GM23248 (cell line): ENCODE measurements at regions not wholly inside any gene's neighbourhood (a gene's known extent, or its start where the extent isn't known, plus 50 kb on each side); places are given as distances from the start of the nearest gene placed in this dataset.

ENCODE experiments used
- DNase-seq: peaks from one replicate; pipeline ENCODE4 v3.0.0-alpha.2; 2015
- H2AFZ ChIP-seq: fragments of 200-600 bp; sonication (generic); 2 replicates; pipeline ENCODE4 v1.6.1; 2016; ENCODE audit warnings: antibody characterized with exemption
- H3F3A ChIP-seq: fragments of 200-600 bp; sonication (generic); 2 replicates; pipeline ENCODE4 v1.6.1; 2016; ENCODE audit warnings: mild to moderate bottlenecking, antibody characterized with exemption, mixed run types; ENCODE audit not compliant: insufficient read depth
- H3K27ac ChIP-seq: fragments of 200-600 bp; sonication (generic); 2 replicates; pipeline ENCODE4 v1.5.1; 2016; ENCODE audit warnings: mild to moderate bottlenecking
- H3K27me3 ChIP-seq: fragments of 200-600 bp; sonication (generic); replicated peaks from 2 replicates; pipeline ENCODE4 v1.6.1; 2016; ENCODE audit warnings: mild to moderate bottlenecking; ENCODE audit not compliant: insufficient read depth
- H3K36me3 ChIP-seq: fragments of 200-600 bp; sonication (generic); 2 replicates; pipeline ENCODE4 v1.6.1; 2016; ENCODE audit warnings: low read depth, mild to moderate bottlenecking
- H3K4me1 ChIP-seq: fragments of 200-600 bp; sonication (generic); 2 replicates; pipeline ENCODE4 v1.6.1; 2016; ENCODE audit warnings: mild to moderate bottlenecking; ENCODE audit not compliant: insufficient read depth
- H3K4me2 ChIP-seq: fragments of 200-600 bp; sonication (generic); one replicate; pipeline ENCODE4 v1.6.1; 2016; ENCODE audit warnings: mild to moderate bottlenecking; ENCODE audit not compliant: unreplicated experiment
- H3K4me3 ChIP-seq: fragments of 200-600 bp; sonication (generic); 2 replicates; pipeline ENCODE4 v1.5.1; 2016; ENCODE audit warnings: mild to moderate bottlenecking
- H3K79me2 ChIP-seq: fragments of 200-600 bp; sonication (generic); 2 replicates; pipeline ENCODE4 v1.6.1; 2016; ENCODE audit warnings: mild to moderate bottlenecking; ENCODE audit not compliant: insufficient read depth
- H3K9ac ChIP-seq: fragments of 200-600 bp; sonication (generic); 2 replicates; pipeline ENCODE4 v1.6.1; 2016; ENCODE audit warnings: mild to moderate bottlenecking
- H3K9me2 ChIP-seq: fragments of 200-600 bp; sonication (generic); 2 replicates; pipeline ENCODE4 v1.6.1; 2016; ENCODE audit warnings: mixed run types, mild to moderate bottlenecking, moderate library complexity; ENCODE audit not compliant: insufficient read depth
- H3K9me3 ChIP-seq: fragments of 200-600 bp; sonication (generic); one replicate; pipeline ENCODE4 v1.6.1; 2017; ENCODE audit warnings: low read depth
- H4K20me1 ChIP-seq: fragments of 200-600 bp; sonication (generic); 2 replicates; pipeline ENCODE4 v1.6.0; 2016; ENCODE audit not compliant: insufficient read depth
- EZH2 ChIP-seq: fragments of 200-600 bp; sonication (generic); IDR thresholded peaks from 2 replicates; pipeline ENCODE4 v1.6.1; 2018; ENCODE audit warnings: antibody characterized with exemption, mild to moderate bottlenecking; ENCODE audit not compliant: insufficient read depth, poor library complexity, severe bottlenecking
- EZH2phosphoT487 ChIP-seq: fragments of 200-600 bp; sonication (generic); IDR thresholded peaks from 2 replicates; pipeline ENCODE4 v1.6.1; 2018; ENCODE audit warnings: antibody characterized with exemption, moderate library complexity, mild to moderate bottlenecking, low read depth; ENCODE audit not compliant: insufficient read depth
- WGBS, 2 experiments: methylation state at CpG; one replicate each; pipeline ENCODE4 v1.1.6; 2015 to 2017; ENCODE audit warnings: low lambda C conversion rate in 2 of 2, low coverage in 1 of 2; ENCODE audit errors: missing lambda C conversion rate in 2 of 2; 5-methylcytosine and 5-hydroxymethylcytosine counted together
- in situ Hi-C: fragments of 300-500 bp; cut with MboI; formaldehyde crosslinking; loops from 2 replicates; pipeline ENCODE4 v1.15.0; 2020

DNA sequence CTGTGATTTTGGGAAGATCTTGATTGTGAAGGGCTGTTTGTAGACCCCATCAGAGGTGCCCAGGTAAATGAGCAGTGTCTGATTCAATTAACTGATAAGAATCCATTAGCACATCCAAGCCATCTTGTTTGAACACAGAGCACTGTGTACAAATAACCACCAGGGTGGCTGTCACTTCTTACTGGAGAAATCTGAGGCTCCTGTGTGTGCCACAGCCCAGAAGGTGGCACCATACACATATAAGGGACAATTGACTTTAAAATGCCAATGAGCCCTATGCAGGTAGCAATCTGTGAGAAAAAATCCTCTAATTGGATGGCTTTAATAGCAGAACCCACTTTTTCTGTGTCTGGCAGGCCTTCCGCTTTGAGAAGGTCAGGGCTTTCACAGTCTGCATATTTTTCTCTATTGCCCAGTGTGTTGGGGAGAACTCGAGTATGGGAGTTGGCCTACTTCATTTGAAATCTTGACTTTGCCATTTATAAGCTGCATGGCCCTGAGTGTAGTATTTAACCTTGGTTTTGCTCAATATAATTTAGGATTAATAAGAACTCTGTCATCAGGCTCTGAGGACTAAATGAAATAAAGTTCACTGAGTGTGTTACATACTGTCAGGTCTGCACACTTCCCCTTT, 517.4 kb downstream of the CCSER2 start:
- DNase-seq = no peak
- H3K9me3 ChIP-seq = no peaks in the 10 kb centered on the region
- in situ Hi-C loops = no loop called here
- no peaks in the 10 kb centered on the region for H3K9me2 ChIP-seq
- H4K20me1 ChIP-seq = no peaks in the 10 kb centered on the region
- no peaks in the 10 kb centered on the region for H3K36me3 ChIP-seq
- H3K27me3 ChIP-seq = no peaks in the 10 kb centered on the region
- H2AFZ ChIP-seq = no peak overlapping the region
- no peak overlapping the region for H3K4me3 ChIP-seq
- no peaks in the 10 kb centered on the region for H3F3A ChIP-seq
- 4% methylated on average over 2 of the region's 2 CpGs for WGBS, 2 experiments
- no peak overlapping the region for H3K9ac ChIP-seq
- no peak overlapping the region for H3K27ac ChIP-seq
- no peaks in the 10 kb centered on the region for H3K79me2 ChIP-seq
- TF ChIP-seq EZH2phosphoT487 = no peak
- no peak for TF ChIP-seq EZH2
- no peaks in the 10 kb centered on the region for H3K4me1 ChIP-seq
- no peak overlapping the region for H3K4me2 ChIP-seq

DNA sequence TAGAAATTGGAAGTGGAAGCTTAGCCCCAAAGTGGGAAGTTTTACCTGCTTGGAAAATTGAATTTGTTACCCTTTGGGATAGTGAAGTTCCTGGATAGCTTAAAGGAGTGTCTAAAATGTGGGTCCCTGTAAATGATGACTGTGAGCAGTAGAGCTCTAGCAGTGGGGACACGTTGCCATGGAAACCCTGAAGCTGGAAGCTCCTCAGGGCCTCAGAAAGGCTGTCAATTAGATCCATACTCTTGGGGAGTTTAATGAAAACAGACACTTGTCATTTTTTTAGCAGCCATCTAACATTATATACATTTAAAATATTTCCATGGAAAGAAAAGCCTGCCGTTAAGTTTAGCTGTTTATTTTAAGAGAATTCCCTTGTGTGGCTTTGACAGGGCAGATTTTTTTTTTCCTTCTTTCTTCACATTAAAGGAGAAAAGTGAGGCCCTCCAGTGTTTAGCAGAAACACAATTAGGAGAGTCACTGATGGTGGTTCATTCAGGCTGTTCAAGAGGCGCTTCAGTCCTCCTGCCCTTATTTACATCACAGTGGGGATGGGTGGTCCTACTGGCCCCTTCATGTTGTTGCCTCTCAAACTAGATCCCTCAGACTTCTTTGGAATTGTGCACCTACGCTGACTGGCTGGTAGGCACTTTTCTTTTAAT, 518.4 kb downstream of the CCSER2 start:
- Histone ChIP-seq H3K9me2 (no peaks in the 10 kb centered on the region), H3K9ac (no peak overlapping the region), H3K4me1 (no peaks in the 10 kb centered on the region), H3K4me3 (no peak overlapping the region), H3F3A (no peaks in the 10 kb centered on the region), H3K27ac (no peak overlapping the region), H3K79me2 (no peaks in the 10 kb centered on the region), H3K9me3 (no peaks in the 10 kb centered on the region), H3K27me3 (no peaks in the 10 kb centered on the region), H3K36me3 (no peaks in the 10 kb centered on the region), H4K20me1 (no peaks in the 10 kb centered on the region), H2AFZ (no peak overlapping the region), H3K4me2 (no peak overlapping the region)
- in situ Hi-C loops = no loop called here
- no peak for DNase-seq
- no peak for TF ChIP-seq EZH2
- no peak for TF ChIP-seq EZH2phosphoT487
- 14 to 16% methylated on average over 4 of the region's 4 CpGs for WGBS, 2 experiments

DNA sequence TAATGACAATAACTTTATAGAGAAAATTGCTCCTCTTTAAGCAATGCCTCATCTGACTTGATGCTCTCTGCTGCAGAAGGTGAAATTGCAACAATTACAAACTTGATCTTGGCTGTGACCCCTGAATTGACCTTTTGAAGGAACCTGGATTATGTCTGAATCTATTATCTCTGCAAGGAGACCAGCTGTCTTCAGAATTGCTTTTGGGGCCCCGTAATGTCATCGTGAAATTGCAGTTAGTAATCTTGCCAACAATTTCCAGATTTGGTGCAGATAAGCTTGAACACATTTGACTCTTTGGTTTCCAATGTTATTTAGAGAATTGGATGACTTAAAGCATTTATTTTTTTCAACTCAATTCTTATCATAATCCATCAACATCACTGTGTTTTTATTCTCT, 520.6 kb downstream of the CCSER2 start:
- 4 to 5% methylated on average over 2 of the region's 2 CpGs for WGBS, 2 experiments
- TF ChIP-seq EZH2phosphoT487 = no peak
- no peak for TF ChIP-seq EZH2
- Histone ChIP-seq H3F3A (no peaks in the 10 kb centered on the region), H3K36me3 (no peaks in the 10 kb centered on the region), H3K9ac (no peak overlapping the region), H2AFZ (no peak overlapping the region), H3K9me2 (no peaks in the 10 kb centered on the region), H3K9me3 (no peaks in the 10 kb centered on the region), H3K27ac (no peak overlapping the region), H3K79me2 (no peaks in the 10 kb centered on the region), H3K4me2 (no peak overlapping the region), H3K4me3 (no peak overlapping the region), H3K27me3 (no peaks in the 10 kb centered on the region), H4K20me1 (no peaks in the 10 kb centered on the region), H3K4me1 (no peaks in the 10 kb centered on the region)
- in situ Hi-C loops = no loop called here
- no peak for DNase-seq

DNA sequence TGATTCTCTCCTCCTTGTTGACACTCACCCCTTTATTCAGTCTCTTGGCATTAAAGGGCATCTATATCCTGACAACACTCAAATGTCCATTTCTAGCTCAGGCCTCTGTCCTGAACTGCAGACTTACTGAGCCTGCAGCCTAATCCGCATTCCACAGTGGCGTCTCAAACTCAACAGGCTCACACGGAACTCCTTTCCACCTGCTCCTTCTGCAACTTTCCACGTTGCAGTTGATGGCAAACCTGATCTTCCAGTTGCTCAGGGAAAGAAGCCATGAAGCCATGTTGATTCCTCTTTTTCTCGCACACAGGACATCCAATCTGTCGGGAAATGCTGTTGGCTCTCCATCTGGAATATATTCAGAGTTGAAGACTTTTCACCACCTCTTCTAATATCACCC, 522.4 kb downstream of the CCSER2 start:
- in situ Hi-C loops = no loop called here
- Histone ChIP-seq H3K27me3 (no peaks in the 10 kb centered on the region), H3K27ac (no peak overlapping the region), H4K20me1 (no peaks in the 10 kb centered on the region), H3F3A (no peaks in the 10 kb centered on the region), H3K4me2 (no peak overlapping the region), H3K4me3 (no peak overlapping the region), H3K9ac (no peak overlapping the region), H3K4me1 (no peaks in the 10 kb centered on the region), H3K9me2 (no peaks in the 10 kb centered on the region), H3K9me3 (no peaks in the 10 kb centered on the region), H2AFZ (no peak overlapping the region), H3K79me2 (no peaks in the 10 kb centered on the region), H3K36me3 (no peaks in the 10 kb centered on the region)
- TF ChIP-seq EZH2phosphoT487 (no peak), EZH2 (no peak)
- DNase-seq = no peak
- WGBS, 2 experiments = 27 to 33% methylated on average over 6 of the region's 6 CpGs

DNA sequence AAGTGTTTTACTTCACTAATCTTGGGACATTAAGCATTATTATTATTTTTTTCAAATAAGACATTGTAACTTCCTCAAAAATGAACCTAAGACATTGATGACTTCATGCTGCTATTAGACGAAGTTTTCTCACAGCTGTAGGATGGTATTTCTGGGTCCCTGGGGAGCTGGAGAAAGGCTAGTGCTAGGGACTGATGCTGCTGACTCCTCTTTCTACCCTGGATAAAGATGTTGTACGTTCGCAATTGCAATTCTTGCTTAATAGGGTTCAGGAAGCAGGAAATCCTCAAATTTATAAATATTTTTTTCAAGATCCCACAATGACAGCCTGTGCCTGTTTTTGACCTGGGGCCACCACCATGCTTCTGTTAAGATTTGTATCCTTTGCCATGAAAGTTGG, 526.0 kb downstream of the CCSER2 start:
- Histone ChIP-seq H3K9me3 (no peaks in the 10 kb centered on the region), H2AFZ (no peak overlapping the region), H3K27ac (no peak overlapping the region), H3K9ac (no peak overlapping the region), H3K4me1 (no peaks in the 10 kb centered on the region), H3K79me2 (no peaks in the 10 kb centered on the region), H3F3A (no peaks in the 10 kb centered on the region), H3K4me2 (no peak overlapping the region), H3K9me2 (no peaks in the 10 kb centered on the region), H3K27me3 (no peaks in the 10 kb centered on the region), H3K36me3 (no peaks in the 10 kb centered on the region), H3K4me3 (no peak overlapping the region), H4K20me1 (no peaks in the 10 kb centered on the region)
- in situ Hi-C loops = no loop called here
- TF ChIP-seq EZH2phosphoT487 (no peak), EZH2 (no peak)
- WGBS, 2 experiments = 15 to 18% methylated on average over 3 of the region's 3 CpGs
- DNase-seq = no peak
